HepG2 (cell line): ENCODE measurements at regions not wholly inside any gene's neighbourhood (a gene's known extent, or its start where the extent isn't known, plus 50 kb on each side); places are given as distances from the start of the nearest gene placed in this dataset.

Experiments
- HOXA3 ChIP-seq: sonication (generic); formaldehyde crosslinking; IDR thresholded peaks from 2 replicates; pipeline ENCODE4 v1.5.0; 2020; ENCODE audit warnings: missing genetic modification reagents
- U2AF1 ChIP-seq: fragments of 200-400 bp; formaldehyde crosslinking; optimal IDR thresholded peaks from 2 replicates; pipeline ENCODE3; 2017; ENCODE audit warnings: mild to moderate bottlenecking, low read depth, low read length
- ZNF775 ChIP-seq: sonication (generic); formaldehyde crosslinking; IDR thresholded peaks from 2 replicates; pipeline ENCODE4 v1.4.0; 2020; ENCODE audit warnings: missing genetic modification reagents, mild to moderate bottlenecking, moderate library complexity, borderline replicate concordance
- ZNF816 ChIP-seq: sonication (generic); formaldehyde crosslinking; IDR thresholded peaks from 2 replicates; pipeline ENCODE4 v1.8.0; 2022; ENCODE audit warnings: missing genetic modification reagents, mild to moderate bottlenecking, borderline replicate concordance
- ZSCAN29 ChIP-seq: sonication (generic); formaldehyde crosslinking; conservative IDR thresholded peaks from 2 replicates; pipeline ENCODE4 v1.4.0; 2020; ENCODE audit warnings: mild to moderate bottlenecking, missing genetic modification reagents
- TF ChIP-seq, protein P1 (sequence below): sonication (generic); formaldehyde crosslinking; IDR thresholded peaks from 2 replicates; pipeline ENCODE4 v1.5.1; 2020; ENCODE audit warnings: missing genetic modification reagents, mild to moderate bottlenecking, borderline replicate concordance
- TF ChIP-seq, protein P2 (sequence below): sonication (generic); formaldehyde crosslinking; IDR thresholded peaks from 2 replicates; pipeline ENCODE4 v1.4.0; 2020; ENCODE audit warnings: missing genetic modification reagents

DNA sequence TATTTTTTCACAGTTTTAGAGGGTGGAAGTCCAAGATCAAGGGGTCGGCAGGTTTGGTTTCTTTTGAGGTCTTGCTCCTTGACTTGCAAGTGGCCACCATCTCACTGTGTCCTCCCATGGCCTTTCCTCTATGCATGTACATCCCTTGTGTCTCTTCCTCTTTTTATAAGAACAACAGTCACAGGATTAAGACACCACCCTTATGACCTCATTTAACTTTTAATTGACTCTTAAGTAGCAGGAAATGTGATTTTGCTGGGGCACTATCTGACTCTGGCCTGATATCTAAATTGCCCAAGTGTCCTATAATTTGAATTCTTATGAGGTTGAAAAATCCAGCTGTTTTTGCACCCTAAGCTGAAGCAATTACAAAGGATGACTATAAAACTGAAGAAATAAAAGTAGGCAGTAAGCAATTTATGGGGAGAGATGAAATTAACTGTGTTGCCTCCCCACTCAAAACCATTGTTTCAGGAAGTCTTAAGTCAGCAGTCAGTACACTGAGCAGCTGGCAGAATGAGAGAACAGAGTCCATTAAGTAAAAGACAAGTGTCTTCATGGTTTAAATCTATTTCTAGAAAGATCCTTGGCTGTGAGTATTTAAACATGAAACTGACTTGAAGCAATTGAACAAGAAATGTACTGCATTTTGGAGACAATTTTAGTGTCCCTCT lies 601.3 kb downstream of the SPRY1 start (continued):
- TF ChIP-seq ZNF816 (CRISPR knock-in tag): no peak
- TF ChIP-seq, protein P1, sequence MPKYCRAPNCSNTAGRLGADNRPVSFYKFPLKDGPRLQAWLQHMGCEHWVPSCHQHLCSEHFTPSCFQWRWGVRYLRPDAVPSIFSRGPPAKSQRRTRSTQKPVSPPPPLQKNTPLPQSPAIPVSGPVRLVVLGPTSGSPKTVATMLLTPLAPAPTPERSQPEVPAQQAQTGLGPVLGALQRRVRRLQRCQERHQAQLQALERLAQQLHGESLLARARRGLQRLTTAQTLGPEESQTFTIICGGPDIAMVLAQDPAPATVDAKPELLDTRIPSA (CRISPR knock-in tag): no peak
- TF ChIP-seq ZSCAN29 (CRISPR knock-in tag): no peak
- no peak for TF ChIP-seq U2AF1
- no peak for TF ChIP-seq ZNF775 (CRISPR knock-in tag)
- TF ChIP-seq, protein P2, sequence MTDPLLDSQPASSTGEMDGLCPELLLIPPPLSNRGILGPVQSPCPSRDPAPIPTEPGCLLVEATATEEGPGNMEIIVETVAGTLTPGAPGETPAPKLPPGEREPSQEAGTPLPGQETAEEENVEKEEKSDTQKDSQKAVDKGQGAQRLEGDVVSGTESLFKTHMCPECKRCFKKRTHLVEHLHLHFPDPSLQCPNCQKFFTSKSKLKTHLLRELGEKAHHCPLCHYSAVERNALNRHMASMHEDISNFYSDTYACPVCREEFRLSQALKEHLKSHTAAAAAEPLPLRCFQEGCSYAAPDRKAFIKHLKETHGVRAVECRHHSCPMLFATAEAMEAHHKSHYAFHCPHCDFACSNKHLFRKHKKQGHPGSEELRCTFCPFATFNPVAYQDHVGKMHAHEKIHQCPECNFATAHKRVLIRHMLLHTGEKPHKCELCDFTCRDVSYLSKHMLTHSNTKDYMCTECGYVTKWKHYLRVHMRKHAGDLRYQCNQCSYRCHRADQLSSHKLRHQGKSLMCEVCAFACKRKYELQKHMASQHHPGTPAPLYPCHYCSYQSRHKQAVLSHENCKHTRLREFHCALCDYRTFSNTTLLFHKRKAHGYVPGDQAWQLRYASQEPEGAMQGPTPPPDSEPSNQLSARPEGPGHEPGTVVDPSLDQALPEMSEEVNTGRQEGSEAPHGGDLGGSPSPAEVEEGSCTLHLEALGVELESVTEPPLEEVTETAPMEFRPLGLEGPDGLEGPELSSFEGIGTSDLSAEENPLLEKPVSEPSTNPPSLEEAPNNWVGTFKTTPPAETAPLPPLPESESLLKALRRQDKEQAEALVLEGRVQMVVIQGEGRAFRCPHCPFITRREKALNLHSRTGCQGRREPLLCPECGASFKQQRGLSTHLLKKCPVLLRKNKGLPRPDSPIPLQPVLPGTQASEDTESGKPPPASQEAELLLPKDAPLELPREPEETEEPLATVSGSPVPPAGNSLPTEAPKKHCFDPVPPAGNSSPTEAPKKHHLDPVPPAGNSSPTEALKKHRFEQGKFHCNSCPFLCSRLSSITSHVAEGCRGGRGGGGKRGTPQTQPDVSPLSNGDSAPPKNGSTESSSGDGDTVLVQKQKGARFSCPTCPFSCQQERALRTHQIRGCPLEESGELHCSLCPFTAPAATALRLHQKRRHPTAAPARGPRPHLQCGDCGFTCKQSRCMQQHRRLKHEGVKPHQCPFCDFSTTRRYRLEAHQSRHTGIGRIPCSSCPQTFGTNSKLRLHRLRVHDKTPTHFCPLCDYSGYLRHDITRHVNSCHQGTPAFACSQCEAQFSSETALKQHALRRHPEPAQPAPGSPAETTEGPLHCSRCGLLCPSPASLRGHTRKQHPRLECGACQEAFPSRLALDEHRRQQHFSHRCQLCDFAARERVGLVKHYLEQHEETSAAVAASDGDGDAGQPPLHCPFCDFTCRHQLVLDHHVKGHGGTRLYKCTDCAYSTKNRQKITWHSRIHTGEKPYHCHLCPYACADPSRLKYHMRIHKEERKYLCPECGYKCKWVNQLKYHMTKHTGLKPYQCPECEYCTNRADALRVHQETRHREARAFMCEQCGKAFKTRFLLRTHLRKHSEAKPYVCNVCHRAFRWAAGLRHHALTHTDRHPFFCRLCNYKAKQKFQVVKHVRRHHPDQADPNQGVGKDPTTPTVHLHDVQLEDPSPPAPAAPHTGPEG (CRISPR knock-in tag): no peak
- TF ChIP-seq HOXA3 (CRISPR knock-in tag): no peak
